ENCODE measurements at regions not wholly inside any gene's neighbourhood (a gene's known extent, or its start where the extent isn't known, plus 50 kb on each side); places are given as distances from the start of the nearest gene placed in this dataset.

- H3K4me3 ChIP-seq, result no peak overlapping the region
- H3K9me3 ChIP-seq, result no peaks in the 10 kb centered on the region
- DNase-seq, result no peak
- H3K36me3 ChIP-seq, result no peaks in the 10 kb centered on the region
- ATAC-seq, result no peak
- H3K4me1 ChIP-seq, result peaks cover 0 to 18% (median 0%) of the 10 kb centered on the region in 12 donors
- TF ChIP-seq POLR2A (IDR thresholded peaks at IDR 0.05) (no peak), CTCF (IDR thresholded peaks at IDR 0.05) (no peak)
- intact Hi-C loops (cut with DNase I), result no loop called here
- no peak overlapping the region for H3K27ac ChIP-seq
- 91 to 93% (median 92%) methylated on average over 1 of the region's 1 CpG for WGBS, 4 donors
- no peaks in the 10 kb centered on the region for H3K27me3 ChIP-seq
Observed at GRCh38 chr21:16367079-16367478, 637.3 kb downstream of the USP25 start.

- Histone ChIP-seq H3K27me3 (no peaks in the 10 kb centered on the region), H3K9me3 (no peaks in the 10 kb centered on the region), H3K4me3 (no peak overlapping the region), H3K36me3 (no peaks in the 10 kb centered on the region), H3K27ac (no peak overlapping the region), H3K4me1 (no peaks in the 10 kb centered on the region)
- ATAC-seq, result no peak
- TF ChIP-seq CTCF (IDR thresholded peaks at IDR 0.05) (no peak), POLR2A (IDR thresholded peaks at IDR 0.05) (no peak)
- 89 to 92% (median 90%) methylated on average over 10 of the region's 10 CpGs for WGBS, 4 donors
- intact Hi-C loops (cut with DNase I), result loop anchor here in 1 of 10 donors (10.0 kb wide), 1 partner anchor 55 kb away; no protein-coding TSS in a partner anchor
- DNase-seq, result no peak
Observed at GRCh38 chr21:16370186-16370585, 640.4 kb downstream of the USP25 start.

- intact Hi-C loops (cut with DNase I), result loop anchor here in 1 of 10 donors (10.0 kb wide), 1 partner anchor 52 kb away; no protein-coding TSS in a partner anchor
- H3K27me3 ChIP-seq, result no peaks in the 10 kb centered on the region
- H3K9me3 ChIP-seq, result no peaks in the 10 kb centered on the region
- no peak overlapping the region for H3K4me3 ChIP-seq
- peaks cover 0 to 21% (median 13%) of the 10 kb centered on the region in 12 donors for H3K4me1 ChIP-seq
- TF ChIP-seq POLR2A (IDR thresholded peaks at IDR 0.05) (no peak), CTCF (IDR thresholded peaks at IDR 0.05) (no peak)
- no peak for ATAC-seq
- no peaks in the 10 kb centered on the region for H3K36me3 ChIP-seq
- H3K27ac ChIP-seq, result no peak overlapping the region
- DNase-seq, result no peak
Observed at GRCh38 chr21:16372586-16372985, 642.8 kb downstream of the USP25 start.

GRCh38 chr21:16376673-16377072 is 646.9 kb downstream of the USP25 start:
- no peaks in the 10 kb centered on the region for H3K9me3 ChIP-seq
- intact Hi-C loops (cut with DNase I), result loop anchor here in 2 of 10 donors (5.0 to 10.0 kb wide), 2 partner anchors 46 to 48 kb away; no protein-coding TSS in a partner anchor
- peak overlapping the region; percentile 16 to 78 (median 68) for H3K27ac ChIP-seq
- H3K4me3 ChIP-seq, result no peak overlapping the region
- no peaks in the 10 kb centered on the region for H3K36me3 ChIP-seq
- no peaks in the 10 kb centered on the region for H3K27me3 ChIP-seq
- TF ChIP-seq CTCF (IDR thresholded peaks at IDR 0.05) (peak in 1 of 12 donors; percentile 4), POLR2A (IDR thresholded peaks at IDR 0.05) (no peak)
- DNase-seq (no peak), ATAC-seq (peak; percentile 86 to 92 (median 88))
- peaks cover 0 to 45% (median 29%) of the 10 kb centered on the region in 12 donors for H3K4me1 ChIP-seq
- WGBS, 4 donors, result 32 to 40% (median 36%) methylated on average over 2 of the region's 2 CpGs

Data from heart left ventricle (tissue), 16 donors.